Esophagus squamous epithelium (tissue), 4 donors: ENCODE measurements at regions not wholly inside any gene's neighbourhood (a gene's known extent, or its start where the extent isn't known, plus 50 kb on each side); places are given as distances from the start of the nearest gene placed in this dataset.

Experiments used
- POLR2A ChIP-seq, 4 donors: fragments of 450-650 bp; IDR thresholded peaks; one replicate each; pipeline ENCODE4 v1.6.1; 2017; ENCODE audit warnings: antibody characterized with exemption in 4 of 4, mild to moderate bottlenecking in 4 of 4, moderate library complexity in 3 of 4
- TF ChIP-seq, protein P1 (sequence below), 6 experiments: fragments of 450-650 bp in 4 of 6; fragments of 200-600 bp in 2 of 6; sonication (generic) in 2 of 6; IDR thresholded peaks; one replicate each; pipeline ENCODE4 v1.5.1; 2016 to 2019; ENCODE audit warnings: antibody characterized with exemption in 6 of 6, mild to moderate bottlenecking in 4 of 6, moderate library complexity in 4 of 6

DNA sequence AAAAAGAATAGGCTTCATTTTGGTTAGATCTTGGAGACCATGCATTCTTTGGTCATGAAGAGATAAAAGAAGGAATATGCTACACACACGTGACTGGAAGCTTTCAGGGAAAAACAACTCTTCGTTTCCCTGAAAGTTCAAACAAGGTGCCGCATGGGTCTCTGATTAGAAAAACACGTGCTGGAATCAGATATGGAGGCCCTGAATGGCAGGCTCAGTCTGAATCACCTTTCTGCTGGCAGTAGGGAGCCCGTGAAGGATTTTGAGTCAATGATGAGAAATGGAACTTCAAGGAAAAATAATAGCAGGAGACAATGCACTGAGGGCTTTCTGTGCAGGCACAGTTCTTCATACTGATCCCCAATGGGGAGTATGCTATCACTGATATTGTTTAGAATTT is 99.8 kb upstream of the LRRN1 start:
- TF ChIP-seq, protein P1, sequence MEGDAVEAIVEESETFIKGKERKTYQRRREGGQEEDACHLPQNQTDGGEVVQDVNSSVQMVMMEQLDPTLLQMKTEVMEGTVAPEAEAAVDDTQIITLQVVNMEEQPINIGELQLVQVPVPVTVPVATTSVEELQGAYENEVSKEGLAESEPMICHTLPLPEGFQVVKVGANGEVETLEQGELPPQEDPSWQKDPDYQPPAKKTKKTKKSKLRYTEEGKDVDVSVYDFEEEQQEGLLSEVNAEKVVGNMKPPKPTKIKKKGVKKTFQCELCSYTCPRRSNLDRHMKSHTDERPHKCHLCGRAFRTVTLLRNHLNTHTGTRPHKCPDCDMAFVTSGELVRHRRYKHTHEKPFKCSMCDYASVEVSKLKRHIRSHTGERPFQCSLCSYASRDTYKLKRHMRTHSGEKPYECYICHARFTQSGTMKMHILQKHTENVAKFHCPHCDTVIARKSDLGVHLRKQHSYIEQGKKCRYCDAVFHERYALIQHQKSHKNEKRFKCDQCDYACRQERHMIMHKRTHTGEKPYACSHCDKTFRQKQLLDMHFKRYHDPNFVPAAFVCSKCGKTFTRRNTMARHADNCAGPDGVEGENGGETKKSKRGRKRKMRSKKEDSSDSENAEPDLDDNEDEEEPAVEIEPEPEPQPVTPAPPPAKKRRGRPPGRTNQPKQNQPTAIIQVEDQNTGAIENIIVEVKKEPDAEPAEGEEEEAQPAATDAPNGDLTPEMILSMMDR (IDR thresholded peaks at IDR 0.05), result no peak
- TF ChIP-seq POLR2A (IDR thresholded peaks at IDR 0.05), result no peak
